ENCODE measurements at regions not wholly inside any gene's neighbourhood (a gene's known extent, or its start where the extent isn't known, plus 50 kb on each side); places are given as distances from the start of the nearest gene placed in this dataset.

DNA sequence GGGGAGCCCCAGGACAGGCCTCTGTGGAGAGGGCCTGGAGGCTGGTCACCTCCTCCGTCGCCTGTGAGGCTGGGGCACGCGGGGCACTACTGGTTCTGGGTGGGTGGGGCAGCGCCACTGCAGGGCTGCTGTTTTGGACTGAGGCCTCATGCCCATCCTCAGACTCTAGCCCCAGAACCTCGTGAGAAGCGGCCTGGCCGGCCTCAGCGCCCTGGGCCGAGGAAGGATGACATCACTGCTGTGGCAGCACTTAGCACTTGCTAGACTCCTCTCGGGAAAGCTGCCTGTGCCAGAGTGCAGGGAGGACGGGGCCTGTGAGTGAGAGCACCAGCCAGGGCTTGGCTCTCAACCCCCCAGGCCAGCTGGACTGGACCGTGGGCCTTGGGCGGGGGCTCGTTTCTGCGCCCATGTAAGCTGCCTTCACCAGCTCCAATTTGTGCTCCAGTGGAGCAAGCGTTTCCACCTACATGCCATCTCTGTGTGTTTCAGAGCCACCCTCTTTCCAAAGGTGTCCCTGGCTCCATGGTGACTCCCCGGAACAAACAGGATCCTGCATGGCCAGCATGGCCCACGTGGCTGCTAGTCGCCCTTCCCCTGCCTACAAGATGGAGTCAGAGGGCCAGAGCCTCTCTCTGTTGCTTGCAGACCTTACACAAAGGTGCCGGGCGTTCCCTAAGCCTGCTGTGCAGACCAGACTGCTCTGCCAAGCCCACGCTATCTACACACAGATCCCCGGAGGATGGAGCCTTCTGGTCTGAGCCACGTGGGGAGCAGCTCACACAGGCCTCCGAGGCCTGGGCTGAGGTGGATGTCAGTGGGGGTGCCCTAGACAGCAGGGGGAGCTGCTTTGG, 102.9 kb downstream of the CTTN start:
- no peak for DNase-seq (ENCODE audit: low spot score)

DNA sequence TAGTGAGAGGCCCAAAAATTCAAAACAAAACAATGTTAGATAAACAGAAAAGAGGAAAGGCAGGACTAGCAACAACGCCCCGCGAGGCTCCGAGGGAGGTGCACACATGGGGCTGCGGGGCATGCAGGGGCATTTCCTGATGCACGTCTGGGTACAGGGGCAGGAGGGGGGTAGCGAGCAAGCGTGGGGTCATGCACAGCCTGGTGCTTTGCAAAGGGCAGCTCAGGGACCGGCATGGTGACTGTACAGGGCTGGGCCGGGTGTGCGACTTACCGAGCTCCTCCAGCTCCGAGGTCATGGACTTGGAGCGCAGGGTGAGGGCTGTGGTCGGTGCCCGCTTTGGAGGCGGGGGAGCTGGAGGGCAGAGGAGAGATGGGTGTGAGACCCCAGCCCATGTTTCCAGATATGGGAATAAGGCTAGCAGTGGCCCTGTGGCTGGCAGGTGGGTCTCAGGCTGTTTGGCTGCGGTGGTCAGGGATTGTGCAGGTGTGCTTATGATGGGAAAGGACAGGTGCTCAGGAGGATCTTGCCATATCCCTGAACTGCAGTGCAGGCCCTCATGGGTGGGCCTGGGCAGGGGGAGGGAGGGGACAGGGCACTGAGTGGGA, 103.7 kb downstream of the CTTN start:
- DNase-seq (ENCODE audit: low spot score) = no peak

DNA sequence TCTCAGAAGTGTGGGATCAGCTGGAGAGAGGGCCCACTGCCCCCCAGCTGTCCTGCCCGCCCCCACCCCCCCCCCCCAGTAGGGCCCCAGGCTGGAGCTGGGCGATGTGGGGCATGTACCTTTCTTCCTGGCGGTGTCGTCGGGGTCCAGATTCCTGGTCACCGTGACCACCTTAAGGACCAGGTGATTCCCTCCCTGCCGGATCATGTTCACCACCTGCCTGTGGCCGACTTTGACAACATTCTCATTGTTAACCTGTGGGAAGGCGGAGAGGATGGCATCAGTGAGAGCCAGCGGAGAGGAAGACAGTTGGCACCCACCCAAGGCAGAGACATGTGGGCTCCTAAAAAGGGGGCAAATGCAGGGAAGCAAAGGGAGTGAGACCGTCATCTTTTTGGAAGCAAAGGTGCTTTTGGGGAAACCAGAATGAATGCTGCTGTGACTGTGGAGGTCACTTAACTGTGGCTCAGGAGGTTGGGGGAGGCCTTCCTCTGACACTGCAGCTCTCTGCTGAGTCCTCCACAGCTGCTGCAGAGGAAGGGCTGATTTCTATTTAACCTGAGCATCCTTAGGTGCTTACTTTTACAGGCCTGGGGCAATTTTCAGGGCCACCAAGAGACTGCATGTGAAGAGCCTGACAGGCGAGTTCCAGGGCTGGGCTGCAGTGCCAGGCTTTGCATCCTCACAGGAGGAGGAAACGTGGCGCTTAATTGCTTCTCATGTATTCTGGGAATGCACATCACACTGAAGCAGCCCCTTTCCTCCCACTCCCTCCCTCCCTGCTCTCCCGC, 104.5 kb downstream of the CTTN start:
- DNase-seq (ENCODE audit: low spot score) = no peak

DNA sequence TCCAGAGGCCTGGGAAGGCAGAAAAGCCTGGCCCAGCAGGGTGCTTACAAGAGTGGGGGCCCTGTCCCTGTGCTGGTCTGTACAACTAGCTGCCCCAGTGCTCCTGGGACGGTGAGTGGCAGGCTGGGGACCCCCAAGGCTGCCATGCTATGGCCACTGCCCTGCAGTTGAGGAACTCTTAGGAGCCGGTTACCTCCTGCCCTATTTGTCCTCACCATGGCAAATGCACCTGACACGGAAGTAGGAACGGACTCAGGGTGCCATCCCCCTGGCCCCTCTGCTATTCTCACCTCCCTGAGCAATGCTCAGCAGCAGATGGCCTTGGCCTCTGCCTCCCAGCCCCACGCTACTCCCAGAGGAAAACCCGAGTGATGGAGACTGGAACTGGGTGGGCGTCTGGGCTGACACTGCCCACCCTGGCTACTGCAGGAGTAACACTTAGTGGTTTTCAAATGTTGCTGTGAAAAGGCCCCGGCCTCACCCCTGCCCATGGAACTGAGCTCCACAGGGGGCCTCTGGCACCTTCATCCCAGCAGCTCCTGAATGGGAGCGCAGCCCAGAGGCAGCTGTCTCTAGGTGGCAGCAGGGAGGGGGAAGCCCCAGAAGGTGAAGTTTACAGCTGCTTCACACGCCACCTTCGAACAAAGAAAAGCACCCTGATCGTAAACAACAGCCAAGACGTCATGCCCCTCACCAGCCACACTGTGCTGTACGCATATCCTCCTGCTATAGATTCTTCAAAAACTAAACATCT, 105.3 kb downstream of the CTTN start:
- DNase-seq (ENCODE audit: low spot score) = no peak

DNA sequence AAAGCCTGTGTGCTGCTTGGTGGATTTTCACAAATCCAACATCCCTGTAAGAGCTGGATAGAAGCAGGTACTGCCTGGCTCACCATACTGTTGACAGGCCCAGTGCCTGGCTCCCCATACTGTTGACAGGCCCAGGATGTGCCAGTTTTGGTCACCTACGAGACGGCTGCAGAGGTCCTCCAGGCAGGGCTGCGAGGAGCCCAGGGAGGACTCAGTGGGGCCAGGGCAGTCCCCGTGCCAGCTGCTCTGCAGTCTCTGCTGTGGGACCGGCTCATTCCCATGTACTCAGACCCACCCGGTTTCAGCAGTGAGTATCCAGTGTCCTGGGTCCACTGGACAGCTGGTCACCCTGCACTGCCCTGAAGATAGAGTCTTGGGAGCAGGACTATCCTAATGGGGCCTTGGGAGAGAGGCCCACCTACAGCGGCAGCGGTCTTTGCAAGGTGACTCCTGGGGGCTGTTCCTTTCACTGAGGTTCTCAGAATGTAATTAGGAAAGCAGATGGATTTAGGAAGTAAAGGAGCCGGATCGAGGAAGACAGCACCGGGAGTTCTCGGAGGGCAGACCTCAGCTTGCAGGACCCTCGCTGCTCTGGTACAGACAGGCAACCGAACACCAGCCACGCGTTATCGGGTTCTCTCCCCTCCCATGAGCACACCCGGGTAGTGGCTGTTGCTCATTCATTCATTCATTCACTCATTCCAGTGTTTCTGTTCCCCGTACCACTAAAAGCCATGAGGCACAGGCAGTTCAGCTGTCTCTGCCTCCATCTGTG, 106.1 kb downstream of the CTTN start:
- DNase-seq (ENCODE audit: low spot score) = no peak

DNA sequence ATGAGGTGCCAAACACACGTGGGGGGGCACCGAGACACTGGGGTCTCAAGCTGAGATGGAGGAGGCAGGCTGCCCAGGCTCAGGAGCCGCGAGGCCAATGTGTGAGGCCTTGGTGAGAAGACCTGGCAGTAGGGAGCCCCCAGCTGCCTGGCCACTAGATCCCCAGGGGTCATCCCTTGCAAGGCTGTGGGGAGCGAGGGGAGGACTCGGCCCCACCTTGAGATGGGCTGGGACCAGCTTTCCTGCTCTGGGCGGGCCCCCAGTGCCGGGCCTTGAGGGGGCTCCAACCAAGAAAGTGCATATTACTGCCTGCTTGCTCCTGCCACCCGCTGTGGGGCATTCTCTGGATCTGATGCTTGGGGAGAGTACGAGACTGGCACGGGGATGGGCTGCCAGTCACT, 107.0 kb downstream of the CTTN start:
- no peak for DNase-seq (ENCODE audit: low spot score)

DNA sequence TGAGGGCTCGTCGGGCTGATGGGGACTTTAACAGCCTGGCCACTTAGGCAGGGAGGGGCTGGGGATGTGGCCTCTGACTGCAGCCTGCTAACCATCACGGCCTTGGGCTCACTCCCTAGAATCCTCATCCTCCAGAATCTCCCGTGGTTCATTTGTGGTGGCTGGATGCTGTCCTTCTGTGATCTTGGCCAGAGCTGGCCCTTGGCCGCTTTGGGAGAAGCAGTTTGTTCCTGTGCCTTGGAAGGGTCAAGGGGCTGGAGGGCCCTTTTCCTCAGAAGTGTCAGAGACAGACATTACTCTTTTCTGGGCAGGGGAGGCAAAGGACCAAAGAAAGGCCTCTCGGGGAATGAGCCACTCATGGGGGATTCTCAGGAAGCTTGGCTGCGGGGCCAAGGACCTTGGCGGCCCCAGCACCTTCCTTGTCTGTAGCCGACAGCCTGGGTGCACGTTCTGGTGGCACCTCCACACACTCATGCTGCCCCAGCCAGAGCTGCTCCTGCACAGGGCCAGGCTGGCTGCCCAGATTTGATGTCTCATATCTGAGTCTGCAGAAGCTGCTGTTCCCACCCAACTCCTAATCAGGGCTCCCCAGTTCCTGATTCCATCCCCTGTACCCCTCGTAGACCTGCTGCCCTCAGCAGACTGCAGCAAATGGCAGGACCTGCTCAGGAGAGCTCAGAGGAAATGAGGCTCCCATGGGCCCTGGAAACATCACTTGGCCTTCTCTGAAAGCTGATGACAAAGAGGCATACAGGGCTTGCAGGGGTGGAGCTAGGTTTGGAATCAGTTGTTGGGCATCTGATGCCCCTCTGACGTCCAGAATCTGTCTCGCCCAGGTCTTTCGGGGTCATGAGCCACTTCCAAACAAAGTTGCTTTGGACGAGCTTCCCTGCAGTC, 107.7 kb downstream of the CTTN start:
- no peak for DNase-seq (ENCODE audit: low spot score)

DNA sequence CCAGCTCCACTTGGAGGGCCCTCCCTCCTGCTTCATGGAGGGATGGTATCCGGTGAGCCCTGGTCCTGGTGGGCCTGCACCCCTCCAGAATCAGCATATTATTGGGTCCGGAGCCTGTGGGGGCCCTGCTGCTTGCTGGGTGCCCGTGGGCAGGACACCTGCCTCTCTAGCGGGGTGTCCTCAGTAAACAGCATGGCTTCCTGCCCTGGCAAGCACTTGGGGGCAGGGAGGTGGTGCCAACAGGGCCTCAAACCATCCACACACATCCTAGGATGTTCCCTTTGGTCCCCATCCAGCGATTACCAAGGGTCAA, 108.3 kb downstream of the CTTN start:
- no peak for DNase-seq (ENCODE audit: low spot score)

DNA sequence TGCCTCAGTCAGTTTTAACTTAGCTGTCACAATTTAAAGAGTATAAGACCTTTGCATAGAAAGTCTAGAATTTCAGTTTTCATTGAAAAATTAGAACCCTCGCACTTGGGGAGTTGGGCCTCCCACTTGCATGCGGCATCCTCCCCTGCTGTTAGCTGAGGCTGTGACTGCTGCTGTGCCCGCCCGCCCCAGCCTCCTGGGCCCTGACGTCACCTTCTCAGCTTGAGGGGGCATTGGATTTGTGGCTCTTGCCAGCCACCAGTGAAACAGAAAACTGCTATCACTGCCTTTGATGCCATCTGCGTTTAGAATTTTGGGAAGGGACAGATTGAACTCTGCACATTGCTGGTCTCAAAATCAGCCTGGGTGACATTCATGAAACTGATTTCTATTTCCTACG, 108.7 kb downstream of the CTTN start:
- no peak for DNase-seq (ENCODE audit: low spot score)

DNA sequence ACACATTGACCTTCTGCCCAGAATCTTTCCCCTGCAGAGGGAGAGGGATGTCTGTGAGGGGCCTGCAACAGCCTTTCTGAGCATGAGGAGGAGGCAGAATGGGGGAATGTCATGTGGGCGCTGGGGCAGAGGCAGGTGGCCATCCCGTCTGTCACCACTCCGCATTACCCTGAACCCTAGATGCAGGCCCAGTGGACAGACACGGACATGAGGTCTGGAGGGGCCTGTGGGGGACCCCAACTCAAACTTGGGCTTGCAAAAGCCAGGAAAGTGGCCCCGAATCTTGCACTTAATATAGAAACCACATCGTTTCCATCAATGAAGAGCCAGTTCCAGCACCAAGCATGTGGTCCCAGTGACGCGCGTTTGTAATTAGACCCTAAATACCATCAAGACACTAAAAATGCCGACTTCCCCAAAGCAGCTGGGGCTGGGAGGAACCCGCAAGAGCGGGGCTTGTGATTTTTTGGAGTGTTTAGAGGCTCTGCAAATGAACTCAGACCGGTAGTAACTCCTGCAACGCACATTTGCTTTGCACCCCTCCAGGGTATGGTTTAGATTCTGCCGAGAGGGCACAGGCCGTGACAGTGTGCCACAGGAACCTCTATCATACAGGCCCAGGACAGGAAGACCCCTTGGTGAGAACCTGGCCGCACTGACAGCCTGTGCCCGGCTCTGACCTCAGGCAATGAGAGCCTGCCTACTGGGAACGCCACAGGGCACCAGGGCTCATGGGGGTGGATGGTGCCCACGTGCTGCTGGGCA, 109.3 kb downstream of the CTTN start:
- DNase-seq (ENCODE audit: low spot score) = no peak

DNA sequence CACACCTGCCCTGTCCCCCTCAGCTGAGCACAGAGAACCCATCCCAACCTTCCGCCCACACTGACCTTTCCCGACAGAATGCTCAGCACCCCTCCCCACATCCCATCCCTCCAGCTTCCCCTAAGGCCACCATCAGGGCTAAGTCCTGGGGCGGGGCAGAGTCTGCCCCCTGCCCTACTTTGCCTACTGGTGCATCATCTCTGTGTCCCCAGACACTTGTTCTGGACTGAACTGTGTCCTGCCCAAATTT, 109.8 kb downstream of the CTTN start:
- no peak for DNase-seq (ENCODE audit: low spot score)

DNA sequence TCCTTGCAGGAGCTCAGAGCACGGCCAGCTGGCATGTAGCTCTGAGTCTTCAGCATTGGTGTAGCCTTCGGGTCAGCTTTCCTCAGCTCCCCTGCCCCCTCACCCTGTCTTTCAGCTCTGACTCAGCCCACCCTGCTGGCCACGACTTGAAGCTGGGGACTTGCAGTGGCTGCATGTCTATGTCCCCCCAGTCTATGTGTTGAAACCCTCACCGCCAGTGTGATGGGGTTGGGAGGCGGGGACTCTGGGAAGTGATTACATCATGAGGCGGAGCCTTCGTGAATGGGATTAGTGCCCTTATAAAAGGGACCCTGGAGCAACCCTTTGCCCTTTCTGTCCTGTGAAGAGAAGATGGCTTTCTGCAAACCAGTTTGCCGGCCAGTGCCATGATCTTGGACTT, 111.1 kb downstream of the CTTN start:
- no peak for DNase-seq (ENCODE audit: low spot score)

DNA sequence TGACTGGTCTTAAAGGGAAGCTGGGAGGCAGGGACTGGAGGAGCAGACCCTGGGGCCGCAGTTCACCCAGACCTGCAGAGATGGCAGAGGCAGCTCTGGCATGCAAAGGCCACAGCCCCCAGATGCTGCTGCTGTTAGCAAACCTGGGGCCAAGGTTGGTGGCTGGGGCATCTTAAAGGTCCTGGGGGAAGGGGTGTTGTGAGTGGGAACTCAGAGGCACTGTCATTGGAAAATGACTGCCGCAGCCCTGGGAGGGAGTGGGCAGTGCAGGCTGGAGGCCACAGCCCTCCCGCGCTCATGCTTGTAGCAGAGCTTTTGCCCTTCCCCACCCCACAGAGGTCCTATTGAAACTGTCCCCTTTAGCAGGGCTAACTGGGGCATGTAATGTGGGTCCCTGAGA, 111.8 kb downstream of the CTTN start:
- no peak for DNase-seq (ENCODE audit: low spot score)

DNA sequence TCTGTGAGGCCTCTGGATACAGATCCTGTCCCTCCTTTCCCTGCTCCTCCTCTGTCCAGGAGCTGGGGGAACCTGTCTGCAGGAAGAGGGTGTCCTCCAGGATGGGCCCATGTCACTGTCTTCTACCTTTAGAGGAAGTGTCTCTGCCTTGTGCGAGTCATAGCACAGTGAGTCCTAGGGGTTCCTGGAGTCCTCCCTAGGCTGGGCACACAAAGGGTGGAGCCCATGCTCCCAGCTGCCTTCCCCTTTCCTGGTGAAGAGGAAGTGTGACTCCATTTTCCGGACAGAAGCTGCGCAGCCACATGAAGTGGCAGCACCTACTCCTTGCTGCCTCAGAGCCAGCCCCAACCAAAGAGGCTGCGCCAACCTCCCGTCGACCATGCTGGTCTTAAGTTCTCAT, 112.2 kb downstream of the CTTN start:
- no peak for DNase-seq (ENCODE audit: low spot score)

DNA sequence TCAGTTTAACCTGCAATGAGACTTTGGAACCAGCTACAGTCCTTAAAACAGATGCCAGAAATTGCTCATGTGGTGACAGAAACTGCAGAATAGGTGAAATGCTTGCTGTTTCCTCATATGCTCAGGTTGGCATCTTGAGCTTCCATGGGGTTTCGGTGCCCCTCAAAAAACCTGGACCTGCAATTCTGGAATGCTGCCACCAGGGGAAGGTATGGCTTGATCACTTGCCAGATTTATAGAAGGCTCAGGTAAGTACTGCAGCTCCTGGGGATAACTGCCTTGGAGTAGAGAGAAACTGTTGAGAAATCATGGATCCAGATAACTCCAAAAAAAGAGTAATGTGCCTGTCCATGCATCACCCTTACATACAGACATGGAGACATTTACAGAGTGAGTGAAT, 113.0 kb downstream of the CTTN start:
- DNase-seq (ENCODE audit: low spot score) = no peak

DNA sequence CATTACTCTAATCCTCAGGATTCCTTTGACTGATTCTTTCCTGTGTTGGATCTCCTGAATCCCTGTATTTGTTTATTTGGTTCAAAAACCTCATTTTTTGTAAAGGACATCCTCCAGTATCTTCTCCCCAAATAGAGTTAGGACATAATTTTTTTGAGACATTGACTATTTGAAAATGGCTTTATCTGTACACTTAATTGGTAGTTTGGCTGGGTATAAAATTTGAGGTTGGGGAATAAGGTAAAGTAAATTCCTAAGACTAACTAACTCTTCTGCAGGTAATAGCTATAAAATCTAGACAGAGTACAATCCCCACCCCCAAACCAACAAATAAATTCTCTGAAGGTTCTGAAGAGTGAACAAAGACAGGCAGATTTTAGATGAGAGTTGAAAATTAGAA, 114.4 kb downstream of the CTTN start:
- no peak for DNase-seq (ENCODE audit: low spot score)

DNA sequence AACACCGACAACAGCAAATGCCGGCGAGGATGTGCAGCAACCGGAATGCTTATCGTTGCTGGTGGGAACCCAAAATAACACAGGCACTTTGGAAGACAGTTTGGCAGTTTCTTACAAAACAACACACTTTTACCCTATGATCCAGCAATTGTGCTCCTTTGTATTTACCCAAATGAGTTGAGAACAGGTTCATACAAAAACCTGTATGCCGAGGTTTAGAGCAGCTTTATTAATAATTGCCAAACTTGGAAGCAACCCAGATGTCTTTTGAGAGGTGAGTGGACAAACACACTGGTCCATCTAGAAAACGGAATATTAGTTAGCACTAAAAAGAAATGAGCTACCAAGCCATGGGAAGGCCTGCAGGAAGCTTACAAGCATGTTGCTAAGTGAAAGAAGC, 118.9 kb downstream of the CTTN start:
- no peak for DNase-seq (ENCODE audit: low spot score)

DNA sequence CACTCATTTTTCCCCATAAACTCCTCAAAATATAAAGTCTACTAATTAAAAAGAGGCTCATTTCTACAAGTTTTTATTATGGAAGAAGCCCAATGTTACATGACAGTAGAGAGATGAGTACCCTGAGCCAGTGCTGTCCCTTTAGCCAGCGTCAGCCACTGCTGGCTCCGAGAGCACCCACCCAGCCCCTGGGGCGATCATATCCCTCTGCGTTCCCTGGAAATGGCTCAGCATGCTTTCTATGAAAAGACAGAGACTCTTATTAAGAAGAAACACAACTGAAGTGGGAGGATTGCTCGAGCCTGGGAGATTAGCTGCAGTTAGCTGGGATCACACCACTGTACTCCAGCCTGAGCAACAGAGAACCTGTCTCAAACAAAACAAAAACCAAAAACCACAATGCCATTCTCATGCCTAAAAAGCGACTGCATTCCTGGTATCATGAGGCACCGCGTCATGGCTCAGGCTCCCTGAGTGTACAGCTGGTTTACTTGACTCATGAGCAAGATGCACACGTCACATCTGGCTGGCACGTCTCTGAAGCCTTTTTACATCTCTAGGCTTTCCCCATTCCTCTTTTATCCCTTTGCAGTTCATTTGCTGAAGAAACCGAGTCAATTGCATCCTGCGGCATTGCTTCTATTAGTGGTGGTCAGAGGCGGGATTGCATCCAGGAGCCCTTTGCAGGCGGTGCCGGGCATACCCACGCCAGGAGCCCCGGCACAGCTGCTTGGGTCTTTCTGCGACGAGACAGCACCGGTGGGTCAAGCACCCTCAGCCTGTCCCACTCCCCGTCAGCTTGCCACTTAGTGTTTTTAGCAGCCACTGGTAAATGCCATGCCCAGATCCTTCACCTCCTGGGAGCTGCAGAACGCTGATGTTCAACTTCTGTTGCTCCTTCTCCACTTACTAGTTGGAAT, 119.9 kb downstream of the CTTN start:
- no peak for DNase-seq (ENCODE audit: low spot score)

DNA sequence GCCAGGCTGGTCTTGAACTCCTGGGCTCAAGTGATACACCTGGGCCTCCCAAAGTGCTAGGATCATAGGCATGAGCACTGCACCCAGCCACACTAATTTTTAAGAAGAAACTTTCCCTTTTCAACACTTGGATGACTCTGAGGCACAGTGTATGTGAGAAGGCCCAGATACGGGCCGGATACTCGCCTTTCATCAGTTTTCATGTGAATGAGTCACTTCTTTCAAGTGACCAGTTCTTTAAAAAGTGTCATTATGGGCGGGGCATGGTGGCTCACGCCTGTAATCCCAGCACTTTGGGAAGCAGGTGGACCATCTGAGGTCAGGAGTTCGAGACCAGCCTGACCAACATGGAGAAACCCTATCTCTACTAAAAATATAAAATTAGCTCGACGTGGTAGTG, 120.8 kb downstream of the CTTN start:
- no peak for DNase-seq (ENCODE audit: low spot score)
